HCT116 (cell line): ENCODE measurements at regions not wholly inside any gene's neighbourhood (a gene's known extent, or its start where the extent isn't known, plus 50 kb on each side); places are given as distances from the start of the nearest gene placed in this dataset.

Source experiments
- ATAC-seq: fragments of 200-7000 bp; cut with Tn5 transposase; 2 replicates; pipeline ENCODE4 v1.9.1; 2020; ENCODE audit warnings: mild to moderate bottlenecking, moderate library complexity
- BruUV-seq: library from RNA; stranded (reverse); fragments of 400-500 nt; replicated peaks from 2 replicates; lab custom pipeline; 2021; lab: Mats Ljungman, UMichigan
- CTCF ChIA-PET: fragments of 300-600 bp; sonication (Branson Sonifier 250); formaldehyde crosslinking; loops from one replicate; lab custom pipeline; 2021; ENCODE audit warnings: antibody characterized with exemption; lab: Charles Lee
- POLR2A ChIA-PET: fragments of 300-600, 350-600 bp; sonication (Branson Sonifier 250); formaldehyde crosslinking; loops from one replicate; lab custom pipeline; 2021; ENCODE audit warnings: antibody characterized with exemption; lab: Charles Lee
- RAD21 ChIA-PET, 2 experiments: fragments of 300-600 bp; sonication (Branson Sonifier 250); formaldehyde crosslinking; loops; one replicate each; lab custom pipeline; 2023; ENCODE audit warnings: low total read pairs in 2 of 2; ENCODE audit not compliant: uncharacterized antibody in 2 of 2, unreplicated experiment in 2 of 2, low non-redundant PET in 1 of 2; lab: Charles Lee
- DNase-seq: peaks from one replicate; pipeline ENCODE4 v3.0.0-alpha.2; 2010; ENCODE audit warnings: low read depth, low spot score
- H2AFZ ChIP-seq: fragments of 200-600 bp; shearing (Covaris generic), sonication (generic); 2 replicates; pipeline ENCODE4 v1.6.1; 2017; ENCODE audit warnings: low read depth, mixed run types, mixed read lengths, antibody characterized with exemption, low read length; ENCODE audit not compliant: poor library complexity, severe bottlenecking
- H3K27ac ChIP-seq: 2 replicates; pipeline ENCODE4 v1.5.1; 2012; ENCODE audit warnings: low read depth, low read length
- H3K27me3 ChIP-seq: fragments of 200-600 bp; sonication (generic); 2 replicates; pipeline ENCODE4 v1.6.1; 2016; ENCODE audit warnings: mixed run types, low read length, mixed read lengths; ENCODE audit not compliant: insufficient read depth
- H3K36me3 ChIP-seq, 2 experiments: fragments of 200-500 bp in 1 of 2; fragments of 200-600 bp in 1 of 2; sonication (Bioruptor generic) in 1 of 2; sonication (generic) in 1 of 2; 2 replicates each; pipeline versions ENCODE4 v1.5.1 to v1.6.1; 2014 to 2016; ENCODE audit warnings: low read length in 2 of 2, inconsistent platforms in 1 of 2, mixed read lengths in 1 of 2, mixed run types in 1 of 2; ENCODE audit not compliant: insufficient read depth in 2 of 2, control insufficient read depth in 1 of 2
- H3K4me1 ChIP-seq, 2 experiments: fragments of 200-600 bp in 1 of 2; sonication (generic) in 1 of 2; 2 replicates each; pipeline versions ENCODE4 v1.5.1 to v1.6.1; 2012 to 2017; ENCODE audit warnings: low read length in 2 of 2, inconsistent platforms in 1 of 2, mild to moderate bottlenecking in 1 of 2, mixed read lengths in 1 of 2, mixed run types in 1 of 2, moderate library complexity in 1 of 2; ENCODE audit not compliant: insufficient read depth in 2 of 2, control insufficient read depth in 1 of 2
- H3K4me2 ChIP-seq: fragments of 200-600 bp; sonication (generic); 2 replicates; pipeline ENCODE4 v1.6.1; 2017; ENCODE audit warnings: mixed run types, low read length, mixed read lengths
- H3K4me3 ChIP-seq, 2 experiments: fragments of 200-600 bp in 1 of 2; sonication (generic) in 1 of 2; replicated peaks in 1 of 2; 2 replicates each; pipeline ENCODE4 v1.5.1; 2011 to 2016; ENCODE audit warnings: low read length in 2 of 2, control low read depth in 1 of 2, low read depth in 1 of 2, mild to moderate bottlenecking in 1 of 2, mixed read lengths in 1 of 2, mixed run types in 1 of 2
- H3K79me2 ChIP-seq: fragments of 200-600 bp; sonication (generic); 2 replicates; pipeline ENCODE4 v1.6.1; 2017; ENCODE audit warnings: mild to moderate bottlenecking, mixed run types, low read length, moderate library complexity, mixed read lengths; ENCODE audit not compliant: insufficient read depth
- H3K9ac ChIP-seq: fragments of 200-600 bp; sonication (generic); 2 replicates; pipeline ENCODE4 v1.6.1; 2016; ENCODE audit warnings: low read length, mixed read lengths
- H3K9me2 ChIP-seq: fragments of 200-600 bp; sonication (generic), shearing (Covaris generic); 2 replicates; pipeline ENCODE4 v1.6.1; 2017; ENCODE audit warnings: mixed run types, mild to moderate bottlenecking, moderate library complexity; ENCODE audit not compliant: insufficient read depth
- H3K9me3 ChIP-seq, 2 experiments: fragments of 200-500 bp in 1 of 2; fragments of 200-600 bp in 1 of 2; sonication (Bioruptor generic) in 1 of 2; sonication (generic) in 1 of 2; 2 replicates each; pipeline ENCODE4 v1.6.1; 2014 to 2017; ENCODE audit warnings: low read length in 2 of 2, mixed read lengths in 2 of 2, inconsistent platforms in 1 of 2, low read depth in 1 of 2, mild to moderate bottlenecking in 1 of 2, mixed run types in 1 of 2, moderate library complexity in 1 of 2; ENCODE audit not compliant: control insufficient read depth in 1 of 2, insufficient read depth in 1 of 2
- H4K20me1 ChIP-seq: fragments of 200-600 bp; sonication (generic), shearing (Covaris generic); 2 replicates; pipeline ENCODE4 v1.6.1; 2017; ENCODE audit warnings: mixed run types, mild to moderate bottlenecking, moderate library complexity; ENCODE audit not compliant: insufficient read depth
- ATF3 ChIP-seq: IDR thresholded peaks from 2 replicates; pipeline ENCODE4 v1.6.1; 2012
- CEBPB ChIP-seq: IDR thresholded peaks from 2 replicates; pipeline ENCODE4 v1.6.1; 2012; ENCODE audit warnings: low read depth
- CTCF ChIP-seq, 3 experiments: fragments of 200-600 bp in 1 of 3; sonication (generic) in 1 of 3; IDR thresholded peaks in 2 of 3; conservative IDR thresholded peaks in 1 of 3; 2 replicates each; pipeline ENCODE4 v1.5.1; 2012 to 2017; ENCODE audit warnings: low read depth in 2 of 3, low read length in 2 of 3, antibody characterized with exemption in 1 of 3, borderline replicate concordance in 1 of 3, control low read depth in 1 of 3, mild to moderate bottlenecking in 1 of 3, mixed read lengths in 1 of 3, mixed run types in 1 of 3, moderate library complexity in 1 of 3; ENCODE audit not compliant: insufficient read depth in 1 of 3
- EGR1 ChIP-seq: IDR thresholded peaks from 2 replicates; pipeline ENCODE4 v1.6.1; 2012; ENCODE audit warnings: low read depth
- EZH2phosphoT487 ChIP-seq: fragments of 200-600 bp; IDR thresholded peaks from 2 replicates; pipeline ENCODE4 v1.6.1; 2018; ENCODE audit warnings: antibody characterized with exemption, borderline replicate concordance
- JUND ChIP-seq: IDR thresholded peaks from 2 replicates; pipeline ENCODE4 v1.6.1; 2012
- MAX ChIP-seq: IDR thresholded peaks from 2 replicates; pipeline ENCODE4 v1.6.1; 2012
- POLR2A ChIP-seq: IDR thresholded peaks from 2 replicates; pipeline ENCODE4 v1.7.0; 2011; ENCODE audit warnings: borderline replicate concordance; ENCODE audit not compliant: insufficient read depth, insufficient read length; ENCODE audit errors: extremely low read depth
- POLR2AphosphoS5 ChIP-seq: IDR thresholded peaks from 2 replicates; pipeline ENCODE4 v1.6.1; 2011; ENCODE audit warnings: mild to moderate bottlenecking, low read depth, low read length, moderate library complexity
- RAD21 ChIP-seq: IDR thresholded peaks from 2 replicates; pipeline ENCODE4 v1.6.1; 2012; ENCODE audit warnings: low read depth, mild to moderate bottlenecking
- SIN3A ChIP-seq: IDR thresholded peaks from 2 replicates; pipeline ENCODE4 v1.6.1; 2012; ENCODE audit warnings: low read depth
- SP1 ChIP-seq: IDR thresholded peaks from 2 replicates; pipeline ENCODE4 v1.6.1; 2012; ENCODE audit warnings: low read depth
- SRF ChIP-seq: IDR thresholded peaks from 2 replicates; pipeline ENCODE4 v1.6.1; 2012; ENCODE audit warnings: low read depth
- YY1 ChIP-seq: IDR thresholded peaks from 2 replicates; pipeline ENCODE4 v1.6.1; 2011; ENCODE audit warnings: low read length, low read depth, moderate library complexity, mild to moderate bottlenecking; ENCODE audit not compliant: insufficient replicate concordance; ENCODE audit errors: extremely low read depth
- ZBTB33 ChIP-seq: IDR thresholded peaks from 2 replicates; pipeline ENCODE4 v1.6.1; 2011; ENCODE audit warnings: mild to moderate bottlenecking, low read length, moderate library complexity; ENCODE audit not compliant: insufficient replicate concordance; ENCODE audit errors: extremely low read depth
- ZFX ChIP-seq: fragments of 450-650 bp; IDR thresholded peaks from 2 replicates; pipeline ENCODE4 v1.6.1; 2017
- ZNF274 ChIP-seq: fragments of 200-500 bp; sonication (Bioruptor generic); IDR thresholded peaks from 2 replicates; pipeline ENCODE4 v1.6.1; 2014; ENCODE audit warnings: mild to moderate bottlenecking, low read depth, low read length, inconsistent platforms
- intact Hi-C: fragments of 100-400 bp; cut with micrococcal nuclease; formaldehyde crosslinking; loops from 2 replicates; pipeline ENCODE4 v1.10.0; 2022
- TF ChIP-seq, protein P1 (sequence below): IDR thresholded peaks from 2 replicates; pipeline ENCODE4 v1.6.1; 2012; ENCODE audit warnings: low read depth

GRCh38 chr21:24636696-24637095, 970.6 kb downstream of the MRPL39 start (continued):
- TF ChIP-seq, protein P1, sequence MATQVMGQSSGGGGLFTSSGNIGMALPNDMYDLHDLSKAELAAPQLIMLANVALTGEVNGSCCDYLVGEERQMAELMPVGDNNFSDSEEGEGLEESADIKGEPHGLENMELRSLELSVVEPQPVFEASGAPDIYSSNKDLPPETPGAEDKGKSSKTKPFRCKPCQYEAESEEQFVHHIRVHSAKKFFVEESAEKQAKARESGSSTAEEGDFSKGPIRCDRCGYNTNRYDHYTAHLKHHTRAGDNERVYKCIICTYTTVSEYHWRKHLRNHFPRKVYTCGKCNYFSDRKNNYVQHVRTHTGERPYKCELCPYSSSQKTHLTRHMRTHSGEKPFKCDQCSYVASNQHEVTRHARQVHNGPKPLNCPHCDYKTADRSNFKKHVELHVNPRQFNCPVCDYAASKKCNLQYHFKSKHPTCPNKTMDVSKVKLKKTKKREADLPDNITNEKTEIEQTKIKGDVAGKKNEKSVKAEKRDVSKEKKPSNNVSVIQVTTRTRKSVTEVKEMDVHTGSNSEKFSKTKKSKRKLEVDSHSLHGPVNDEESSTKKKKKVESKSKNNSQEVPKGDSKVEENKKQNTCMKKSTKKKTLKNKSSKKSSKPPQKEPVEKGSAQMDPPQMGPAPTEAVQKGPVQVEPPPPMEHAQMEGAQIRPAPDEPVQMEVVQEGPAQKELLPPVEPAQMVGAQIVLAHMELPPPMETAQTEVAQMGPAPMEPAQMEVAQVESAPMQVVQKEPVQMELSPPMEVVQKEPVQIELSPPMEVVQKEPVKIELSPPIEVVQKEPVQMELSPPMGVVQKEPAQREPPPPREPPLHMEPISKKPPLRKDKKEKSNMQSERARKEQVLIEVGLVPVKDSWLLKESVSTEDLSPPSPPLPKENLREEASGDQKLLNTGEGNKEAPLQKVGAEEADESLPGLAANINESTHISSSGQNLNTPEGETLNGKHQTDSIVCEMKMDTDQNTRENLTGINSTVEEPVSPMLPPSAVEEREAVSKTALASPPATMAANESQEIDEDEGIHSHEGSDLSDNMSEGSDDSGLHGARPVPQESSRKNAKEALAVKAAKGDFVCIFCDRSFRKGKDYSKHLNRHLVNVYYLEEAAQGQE = no peak
- TF ChIP-seq EGR1 (no peak), SRF (no peak), EZH2phosphoT487 (no peak), ZFX (no peak), MAX (no peak)

- Histone ChIP-seq H3K9me2 (no peaks in the 10 kb centered on the region), H3K27ac (no peak overlapping the region), H3K9me3 (peaks cover 9 to 33% of the 10 kb centered on the region in 2 experiments; a peak in 2 of 4 replicates), H3K4me2 (no peak overlapping the region), H3K9ac (no peak overlapping the region), H3K27me3 (no peaks in the 10 kb centered on the region), H3K4me3 (no peak overlapping the region), H3K79me2 (no peaks in the 10 kb centered on the region), H2AFZ (no peak overlapping the region), H3K4me1 (no peaks in the 10 kb centered on the region), H3K36me3 (no peaks in the 10 kb centered on the region), H4K20me1 (no peaks in the 10 kb centered on the region)
- DNase-seq (no peak), ATAC-seq (no peak)
- ChIA-PET POLR2A (no interaction called here), RAD21 (no interaction called here), CTCF (no interaction called here)
- intact Hi-C loops = no loop called here
- BruUV-seq = no TSS peak
- TF ChIP-seq SP1 (no peak), ZBTB33 (no peak), RAD21 (no peak), EZH2phosphoT487 (no peak), ATF3 (no peak), ZNF274 (no peak), CEBPB (no peak), SIN3A (no peak), JUND (no peak), POLR2AphosphoS5 (no peak), YY1 (no peak), CTCF (IDR thresholded peaks at IDR 0.05 in 2 of 3, conservative IDR thresholded peaks at IDR 0.05 in 1 of 3; ENCODE audit: borderline replicate concordance in 1 of 3, insufficient read depth in 1 of 3, low read depth in 2 of 3, low read length in 2 of 3) (no peak), EGR1 (no peak), SRF (no peak), POLR2A (no peak), ZFX (no peak), MAX (no peak)
Observed at GRCh38 chr21:24634749-24635148, 972.5 kb downstream of the MRPL39 start.
